OCI-LY3 (cell line): ENCODE measurements at regions not wholly inside any gene's neighbourhood (a gene's known extent, or its start where the extent isn't known, plus 50 kb on each side); places are given as distances from the start of the nearest gene placed in this dataset.
"Not testable (repeated sequence)": the region's sequence is repeated elsewhere in the genome, so short reads cannot be mapped to it uniquely, and the experiment has no call there.

ENCODE experiments used
- H2AFZ ChIP-seq: fragments of 200-600, 300-600 bp; shearing (Covaris generic); 2 replicates; pipeline ENCODE4 v1.6.0; 2014; ENCODE audit warnings: antibody characterized with exemption, low read depth, low read length
- H3K27ac ChIP-seq: fragments of 200-600, 300-600 bp; sonication (generic); 2 replicates; pipeline ENCODE4 v1.5.1; 2014; ENCODE audit warnings: mild to moderate bottlenecking, low read length, moderate library complexity, mixed read lengths
- H3K27me3 ChIP-seq: fragments of 200-600, 300-600 bp; sonication (generic); 2 replicates; pipeline ENCODE4 v1.6.1; 2014; ENCODE audit warnings: low read depth, low read length, mixed read lengths
- H3K36me3 ChIP-seq: fragments of 200-600, 300-600 bp; sonication (generic); replicated peaks from 2 replicates; pipeline ENCODE3; 2014; ENCODE audit warnings: low read depth, low read length, mixed read lengths
- H3K4me1 ChIP-seq: fragments of 300-600, 200-600 bp; sonication (generic); 2 replicates; pipeline ENCODE4 v1.6.1; 2014; ENCODE audit warnings: low read length, mixed read lengths
- H3K4me2 ChIP-seq: fragments of 200-600, 300-600 bp; sonication (generic); 2 replicates; pipeline ENCODE4 v1.6.1; 2014; ENCODE audit warnings: low read length, mixed read lengths
- H3K4me3 ChIP-seq: fragments of 300-600, 200-600 bp; sonication (generic); 2 replicates; pipeline ENCODE4 v1.5.1; 2014; ENCODE audit warnings: antibody characterized with exemption, mild to moderate bottlenecking, low read length, moderate library complexity
- H3K79me2 ChIP-seq: fragments of 300-600, 200-600 bp; shearing (Covaris generic); 2 replicates; pipeline ENCODE4 v1.6.1; 2014; ENCODE audit warnings: mild to moderate bottlenecking, low read length, mixed read lengths
- H3K9ac ChIP-seq: fragments of 300-600, 200-600 bp; shearing (Covaris generic); 2 replicates; pipeline ENCODE4 v1.6.0; 2014; ENCODE audit warnings: mild to moderate bottlenecking, low read length, moderate library complexity
- H3K9me3 ChIP-seq: fragments of 200-600, 300-600 bp; shearing (Covaris generic); 2 replicates; pipeline ENCODE4 v1.6.1; 2014; ENCODE audit warnings: low read length, mixed read lengths; ENCODE audit not compliant: insufficient read depth
- H4K20me1 ChIP-seq: fragments of 200-600, 300-600 bp; sonication (generic); 2 replicates; pipeline ENCODE4 v1.6.1; 2016; ENCODE audit warnings: low read length, mixed read lengths; ENCODE audit not compliant: insufficient read depth
- EZH2phosphoT487 ChIP-seq: fragments of 200-600 bp; shearing (Covaris generic); IDR thresholded peaks from 2 replicates; pipeline ENCODE4 v1.6.1; 2018; ENCODE audit warnings: antibody characterized with exemption, mixed run types, low read depth
- TF ChIP-seq, protein P1 (sequence below): fragments of 200-600, 300-600 bp; sonication (generic); IDR thresholded peaks from 2 replicates; pipeline ENCODE4 v1.5.1; 2014; ENCODE audit warnings: antibody characterized with exemption, low read length, low read depth

DNA sequence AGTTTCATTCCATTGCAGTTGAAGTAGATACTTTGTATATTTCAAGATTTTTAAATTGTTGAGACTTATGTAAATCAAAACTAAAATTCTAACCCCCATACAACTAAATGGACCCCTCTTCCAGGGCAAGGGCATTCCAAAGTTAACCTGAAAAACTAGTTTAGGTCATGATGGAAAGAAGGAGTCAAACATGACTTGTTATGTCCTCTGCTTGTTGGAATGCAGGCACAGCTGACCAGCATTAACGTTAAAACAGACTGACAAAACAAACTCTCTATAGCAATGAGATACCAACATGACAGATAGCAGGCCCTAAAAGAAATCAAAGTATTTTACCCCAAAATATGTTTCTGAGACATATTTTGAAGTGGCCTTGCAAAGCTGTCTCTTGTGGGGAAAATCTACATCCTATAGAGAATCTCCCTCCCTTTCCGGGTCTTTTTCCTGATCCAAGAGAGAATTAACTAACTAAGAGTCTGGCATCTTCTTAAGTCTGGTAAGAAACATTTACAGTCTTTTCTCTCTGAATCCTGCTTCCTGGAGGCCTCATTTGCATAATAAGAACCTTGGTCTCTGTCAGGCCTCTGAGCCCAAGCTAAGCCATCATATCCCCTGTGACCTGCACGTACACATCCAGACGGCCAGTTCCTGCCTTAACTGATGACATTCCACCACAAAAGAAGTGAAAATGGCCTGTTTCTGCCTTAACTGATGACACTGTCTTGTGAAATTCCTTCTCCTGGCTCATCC lies 124.3 kb upstream of the ATXN1 start:
- no peaks in the 10 kb centered on the region for H3K27me3 ChIP-seq
- H3K9ac ChIP-seq = no peak overlapping the region
- no peak overlapping the region for H3K4me3 ChIP-seq
- no peak overlapping the region for H3K27ac ChIP-seq
- H3K9me3 ChIP-seq = no peaks in the 10 kb centered on the region
- H3K4me2 ChIP-seq = no peak overlapping the region
- no peaks in the 10 kb centered on the region for H3K4me1 ChIP-seq
- no peaks in the 10 kb centered on the region for H3K79me2 ChIP-seq
- no peaks in the 10 kb centered on the region for H4K20me1 ChIP-seq
- no peak overlapping the region for H2AFZ ChIP-seq
- no peaks in the 10 kb centered on the region for H3K36me3 ChIP-seq
- TF ChIP-seq, protein P1, sequence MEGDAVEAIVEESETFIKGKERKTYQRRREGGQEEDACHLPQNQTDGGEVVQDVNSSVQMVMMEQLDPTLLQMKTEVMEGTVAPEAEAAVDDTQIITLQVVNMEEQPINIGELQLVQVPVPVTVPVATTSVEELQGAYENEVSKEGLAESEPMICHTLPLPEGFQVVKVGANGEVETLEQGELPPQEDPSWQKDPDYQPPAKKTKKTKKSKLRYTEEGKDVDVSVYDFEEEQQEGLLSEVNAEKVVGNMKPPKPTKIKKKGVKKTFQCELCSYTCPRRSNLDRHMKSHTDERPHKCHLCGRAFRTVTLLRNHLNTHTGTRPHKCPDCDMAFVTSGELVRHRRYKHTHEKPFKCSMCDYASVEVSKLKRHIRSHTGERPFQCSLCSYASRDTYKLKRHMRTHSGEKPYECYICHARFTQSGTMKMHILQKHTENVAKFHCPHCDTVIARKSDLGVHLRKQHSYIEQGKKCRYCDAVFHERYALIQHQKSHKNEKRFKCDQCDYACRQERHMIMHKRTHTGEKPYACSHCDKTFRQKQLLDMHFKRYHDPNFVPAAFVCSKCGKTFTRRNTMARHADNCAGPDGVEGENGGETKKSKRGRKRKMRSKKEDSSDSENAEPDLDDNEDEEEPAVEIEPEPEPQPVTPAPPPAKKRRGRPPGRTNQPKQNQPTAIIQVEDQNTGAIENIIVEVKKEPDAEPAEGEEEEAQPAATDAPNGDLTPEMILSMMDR = no peak
- TF ChIP-seq EZH2phosphoT487 = no peak

DNA sequence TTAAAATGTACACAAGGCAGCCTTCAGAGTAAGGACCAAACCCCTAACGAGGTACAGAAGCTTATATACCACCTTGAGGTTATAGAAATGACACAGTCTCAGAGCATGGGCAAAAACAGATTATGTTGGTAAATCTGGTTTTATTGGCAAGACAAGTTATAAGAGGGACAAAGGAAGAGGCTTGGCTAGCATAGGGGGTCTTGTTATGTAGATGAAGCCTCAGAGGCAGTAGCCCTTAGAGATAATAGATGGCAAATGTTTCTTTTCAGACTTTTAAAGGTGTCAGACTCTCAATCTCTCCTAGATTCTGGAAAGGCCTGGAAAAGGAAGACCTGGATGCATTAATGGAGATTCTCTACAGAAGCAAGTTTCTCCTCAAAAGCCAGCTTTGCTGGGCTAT lies 123.3 kb upstream of the ATXN1 start:
- Histone ChIP-seq H3K4me3 (no peak overlapping the region), H3K4me2 (no peak overlapping the region), H3K27me3 (no peaks in the 10 kb centered on the region), H3K36me3 (no peaks in the 10 kb centered on the region), H4K20me1 (no peaks in the 10 kb centered on the region), H3K27ac (no peak overlapping the region), H2AFZ (no peak overlapping the region), H3K9ac (no peak overlapping the region), H3K9me3 (no peaks in the 10 kb centered on the region), H3K4me1 (no peaks in the 10 kb centered on the region), H3K79me2 (no peaks in the 10 kb centered on the region)
- TF ChIP-seq, protein P1 = no peak
- no peak for TF ChIP-seq EZH2phosphoT487

- H3K4me2 ChIP-seq = no peak overlapping the region
- no peaks in the 10 kb centered on the region for H4K20me1 ChIP-seq
- H3K4me3 ChIP-seq = no peak overlapping the region
- H3K27me3 ChIP-seq = no peaks in the 10 kb centered on the region
- TF ChIP-seq, protein P1 = no peak
- H3K79me2 ChIP-seq = no peaks in the 10 kb centered on the region
- no peak overlapping the region for H2AFZ ChIP-seq
- H3K27ac ChIP-seq = no peak overlapping the region
- no peaks in the 10 kb centered on the region for H3K9me3 ChIP-seq
- H3K4me1 ChIP-seq = no peaks in the 10 kb centered on the region
- H3K36me3 ChIP-seq = no peaks in the 10 kb centered on the region
- H3K9ac ChIP-seq = no peak overlapping the region
These were observed 122.2 kb upstream of the ATXN1 start for GRCh38 chr6:16883414-16883813.

- TF ChIP-seq, protein P1 = no peak
- no peak for TF ChIP-seq EZH2phosphoT487
- Histone ChIP-seq H4K20me1 (no peaks in the 10 kb centered on the region), H3K36me3 (no peaks in the 10 kb centered on the region), H3K27me3 (no peaks in the 10 kb centered on the region), H3K4me3 (no peak overlapping the region), H3K9me3 (no peaks in the 10 kb centered on the region), H3K4me1 (no peaks in the 10 kb centered on the region), H3K79me2 (no peaks in the 10 kb centered on the region), H2AFZ (no peak overlapping the region), H3K4me2 (no peak overlapping the region), H3K27ac (no peak overlapping the region), H3K9ac (no peak overlapping the region)
These were observed 121.0 kb upstream of the ATXN1 start for GRCh38 chr6:16882230-16882629.

- H3K36me3 ChIP-seq, H3K4me2 ChIP-seq, H3K27me3 ChIP-seq, H3K27ac ChIP-seq, H3K4me3 ChIP-seq, H3K9me3 ChIP-seq, H2AFZ ChIP-seq, H3K4me1 ChIP-seq, H3K79me2 ChIP-seq, H3K9ac ChIP-seq, H4K20me1 ChIP-seq: not testable (repeated sequence)
These were observed 115.6 kb upstream of the ATXN1 start for GRCh38 chr6:16876852-16877251.
